Psoas muscle (tissue), 7 donors: ENCODE measurements at regions not wholly inside any gene's neighbourhood (a gene's known extent, or its start where the extent isn't known, plus 50 kb on each side); places are given as distances from the start of the nearest gene placed in this dataset.

Experiments used
- ATAC-seq, 4 donors: fragments of 200-7000 bp; cut with Tn5 transposase; one replicate each; pipeline ENCODE4 v1.9.1; 2020; ENCODE audit warnings: moderate library complexity in 3 of 4, mild to moderate bottlenecking in 2 of 4
- DNase-seq, 2 donors: peaks; one replicate each; pipeline ENCODE4 v3.0.0-alpha.2; 2020
- H3K27ac ChIP-seq: fragments of 200-600 bp; one replicate; pipeline ENCODE4 v1.8.0; 2022
- H3K27me3 ChIP-seq, 3 donors: fragments of 200-600 bp in 1 of 3; one replicate each; pipeline versions ENCODE4 v1.6.1 to v1.8.0; 2013 to 2022; ENCODE audit warnings: low read length in 2 of 3, mild to moderate bottlenecking in 2 of 3, moderate library complexity in 1 of 3; ENCODE audit not compliant: insufficient read depth in 3 of 3
- H3K36me3 ChIP-seq, 2 donors: fragments of 200-600 bp in 1 of 2; one replicate each; pipeline versions ENCODE4 v1.6.1 to v1.8.0; 2013 to 2022; ENCODE audit warnings: low read depth in 1 of 2, mild to moderate bottlenecking in 1 of 2, moderate library complexity in 1 of 2; ENCODE audit not compliant: insufficient read depth in 1 of 2
- H3K4me1 ChIP-seq: fragments of 200-600 bp; one replicate; pipeline ENCODE4 v1.8.0; 2022
- H3K4me3 ChIP-seq: fragments of 200-600 bp; one replicate; pipeline ENCODE4 v1.8.0; 2022; ENCODE audit warnings: mild to moderate bottlenecking
- H3K9me3 ChIP-seq: fragments of 200-600 bp; one replicate; pipeline ENCODE4 v1.8.0; 2022
- CTCF ChIP-seq: fragments of 200-600 bp; IDR thresholded peaks from one replicate; pipeline ENCODE4 v1.8.0; 2022; ENCODE audit warnings: antibody characterized with exemption
- WGBS, 3 donors: extraction: QIAGEN DNeasy Blood & Tissue Kit; methylation state at CpG; one replicate each; pipeline versions ENCODE4 v1.1.6 to v1.1.7; 2013; 5-methylcytosine and 5-hydroxymethylcytosine counted together
- intact Hi-C, 2 donors: fragments of 100-400 bp; cut with DNase I; formaldehyde crosslinking; loops; one replicate each; pipeline versions ENCODE4 v1.11.0 to v1.14.2; 2022
- donor health status: healthy with polysubstance abuse.
- donor health status: DM: no; HTN: no; CAD: no; lungs with moderate emphysema.
- donor health status: Bipolar disorder and iron deficiency.
- donor health status: healthy.
- donor health status: DM: yes; HTN: yes; CAD: no.
- donor health status: DM: no; HTN: no; CAD: no.
- donor health status: DM: yes; HTN: yes; CAD: no.

DNA sequence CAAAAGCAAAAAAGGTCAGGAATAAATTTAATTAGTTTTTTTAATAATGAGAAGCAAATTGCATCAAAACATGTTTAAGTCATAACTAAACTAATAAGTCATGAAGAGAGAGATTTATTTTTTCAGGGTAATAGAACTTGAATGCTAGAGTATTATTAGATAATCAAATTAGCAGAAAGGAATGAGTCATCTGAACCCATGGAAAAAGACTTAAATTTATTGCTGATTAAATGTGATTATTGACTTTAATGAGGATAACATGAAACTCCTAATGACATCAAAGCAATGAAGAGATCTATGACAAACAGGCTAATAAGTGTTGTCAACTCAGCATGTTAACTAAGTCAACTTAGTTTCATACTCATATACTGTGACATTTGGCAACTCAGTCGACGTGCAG lies 264.2 kb downstream of the USP25 start:
- H3K4me1 ChIP-seq: no peaks in the 10 kb centered on the region
- no peaks in the 10 kb centered on the region for H3K27me3 ChIP-seq
- WGBS, 3 donors: 92 to 95% (median 94%) methylated on average over 2 of the region's 2 CpGs
- H3K4me3 ChIP-seq: no peak overlapping the region
- H3K27ac ChIP-seq: no peak overlapping the region
- no peak for TF ChIP-seq CTCF
- no peaks in the 10 kb centered on the region for H3K36me3 ChIP-seq
- DNase-seq: no peak
- no peaks in the 10 kb centered on the region for H3K9me3 ChIP-seq
- no peak for ATAC-seq
- intact Hi-C loops: no loop called here

GRCh38 chr21:15999741-16000140 lies 270.0 kb downstream of the USP25 start:
- Histone ChIP-seq H3K9me3 (no peaks in the 10 kb centered on the region), H3K27me3 (no peaks in the 10 kb centered on the region), H3K36me3 (no peaks in the 10 kb centered on the region), H3K4me3 (no peak overlapping the region), H3K27ac (no peak overlapping the region), H3K4me1 (no peaks in the 10 kb centered on the region)
- WGBS, 3 donors: 95 to 98% (median 97%) methylated on average over 4 of the region's 4 CpGs
- no peak for DNase-seq
- intact Hi-C loops: no loop called here
- no peak for TF ChIP-seq CTCF
- no peak for ATAC-seq

DNA sequence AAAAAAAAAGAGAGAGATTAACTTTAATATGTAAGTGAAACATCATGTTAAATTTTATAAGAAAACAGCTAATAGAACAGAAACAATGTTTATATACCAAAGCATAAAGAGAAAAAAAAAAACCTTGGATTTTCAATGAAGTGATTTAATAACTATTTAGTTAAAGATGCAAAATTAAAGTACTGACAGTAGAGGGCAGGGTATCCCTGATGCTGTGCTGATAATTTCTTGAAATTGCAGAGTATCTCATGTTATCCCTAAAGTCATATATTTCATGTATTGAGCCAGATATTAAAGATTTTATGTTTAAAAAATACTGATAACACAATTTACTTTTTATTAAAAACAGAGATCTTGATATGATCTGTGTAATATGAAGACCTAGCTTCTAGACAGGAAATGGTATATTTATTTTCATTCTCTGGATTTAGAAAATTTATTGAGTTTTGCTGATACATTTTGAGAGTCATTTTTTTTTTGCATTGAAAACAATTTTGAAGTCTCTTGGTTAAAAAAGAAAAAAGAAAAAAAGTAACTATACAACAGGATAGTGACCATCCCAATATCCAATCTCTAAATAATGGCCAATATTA lies 273.2 kb downstream of the USP25 start:
- H3K9me3 ChIP-seq: no peaks in the 10 kb centered on the region
- no peak overlapping the region for H3K4me3 ChIP-seq
- H3K27ac ChIP-seq: no peak overlapping the region
- ATAC-seq (no peak), DNase-seq (no peak)
- H3K36me3 ChIP-seq: no peaks in the 10 kb centered on the region
- no peaks in the 10 kb centered on the region for H3K27me3 ChIP-seq
- intact Hi-C loops: no loop called here
- peak; percentile 20 for TF ChIP-seq CTCF
- H3K4me1 ChIP-seq: no peaks in the 10 kb centered on the region

DNA sequence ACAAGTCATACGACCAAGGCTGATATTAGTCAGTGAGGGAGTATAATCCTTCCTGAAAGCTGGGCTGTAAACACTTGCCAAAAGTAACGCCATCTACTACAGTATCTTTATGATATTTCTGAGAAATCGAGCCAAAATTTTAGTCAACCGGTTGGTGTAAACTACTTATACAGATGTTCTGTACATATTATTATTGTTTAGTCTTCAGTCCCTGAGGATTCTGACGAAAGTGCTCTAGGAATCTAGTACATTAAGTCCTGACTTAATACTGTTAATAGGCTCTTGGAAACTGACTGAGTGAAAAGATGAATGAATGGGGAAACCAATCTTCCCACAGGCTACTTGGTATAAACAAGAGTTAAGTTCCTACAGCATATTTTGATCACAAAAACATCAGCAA lies 274.3 kb downstream of the USP25 start:
- Histone ChIP-seq H3K27ac (no peak overlapping the region), H3K36me3 (no peaks in the 10 kb centered on the region), H3K4me3 (no peak overlapping the region), H3K9me3 (no peaks in the 10 kb centered on the region), H3K4me1 (no peaks in the 10 kb centered on the region), H3K27me3 (no peaks in the 10 kb centered on the region)
- DNase-seq (no peak), ATAC-seq (no peak)
- no peak for TF ChIP-seq CTCF
- intact Hi-C loops: no loop called here
- WGBS, 3 donors: 21 to 30% (median 26%) methylated on average over 5 of the region's 5 CpGs

DNA sequence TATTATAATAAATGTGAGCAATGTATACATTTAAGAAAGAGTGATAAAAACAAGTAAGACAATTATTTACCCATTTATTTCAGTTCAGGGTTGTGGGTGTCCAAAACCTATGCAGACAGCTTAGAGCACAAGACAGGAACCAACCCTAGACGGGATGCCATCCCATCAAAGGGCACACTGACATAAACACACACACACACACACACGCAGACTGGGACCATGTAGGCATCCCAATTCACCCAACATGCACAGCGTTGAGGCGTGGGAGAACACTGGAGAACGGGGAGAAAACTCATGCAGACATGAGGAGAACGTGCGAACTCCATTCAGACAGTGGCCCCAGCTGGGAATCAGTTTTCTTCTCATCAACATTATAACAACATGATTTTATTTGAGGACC lies 274.7 kb downstream of the USP25 start:
- no peak for TF ChIP-seq CTCF
- no peak for DNase-seq
- Histone ChIP-seq H3K9me3 (no peaks in the 10 kb centered on the region), H3K36me3 (no peaks in the 10 kb centered on the region), H3K4me1 (no peaks in the 10 kb centered on the region), H3K27ac (no peak overlapping the region), H3K27me3 (no peaks in the 10 kb centered on the region), H3K4me3 (no peak overlapping the region)
- ATAC-seq: no peak
- WGBS, 3 donors: 83 to 88% (median 87%) methylated on average over 7 of the region's 7 CpGs
- intact Hi-C loops: no loop called here
